Thyroid gland (tissue), 4 donors: ENCODE measurements at regions not wholly inside any gene's neighbourhood (a gene's known extent, or its start where the extent isn't known, plus 50 kb on each side); places are given as distances from the start of the nearest gene placed in this dataset.

ENCODE experiments used
- DNase-seq, 2 donors: peaks; one replicate each; pipeline ENCODE4 v3.0.0-alpha.2; 2019
- H3K27ac ChIP-seq, 3 donors: fragments of 200-600 bp; sonication (generic); 1 replicate in 2 of 3; 2 replicates in 1 of 3; pipeline ENCODE4 v1.5.1; 2016 to 2019; ENCODE audit warnings: mild to moderate bottlenecking in 1 of 3, moderate library complexity in 1 of 3
- H3K27me3 ChIP-seq: fragments of 200-600 bp; sonication (generic); one replicate; pipeline ENCODE4 v1.5.1; 2019
- H3K36me3 ChIP-seq, 2 donors: fragments of 200-600 bp; sonication (generic); one replicate each; pipeline ENCODE4 v1.5.1; 2016 to 2019
- H3K4me1 ChIP-seq, 2 donors: fragments of 200-600 bp; sonication (generic); one replicate each; pipeline ENCODE4 v1.5.1; 2017 to 2019
- H3K4me3 ChIP-seq, 3 donors: fragments of 200-600 bp; sonication (generic); replicated peaks in 1 of 3; 1 replicate in 2 of 3; 2 replicates in 1 of 3; pipeline ENCODE4 v1.5.1; 2016; ENCODE audit warnings: mild to moderate bottlenecking in 1 of 3
- H3K9me3 ChIP-seq: fragments of 200-600 bp; sonication (generic); one replicate; pipeline ENCODE4 v1.5.1; 2017
- POLR2A ChIP-seq, 2 donors: fragments of 450-650 bp; IDR thresholded peaks; one replicate each; pipeline ENCODE4 v1.6.1; 2017; ENCODE audit warnings: antibody characterized with exemption in 2 of 2, mild to moderate bottlenecking in 2 of 2, moderate library complexity in 1 of 2
- WGBS, 2 donors: methylation state at CpG; one replicate each; pipeline ENCODE4 v1.1.5; 2017; 5-methylcytosine and 5-hydroxymethylcytosine counted together
- intact Hi-C: fragments of 100-400 bp; cut with DNase I; formaldehyde crosslinking; loops from one replicate; pipeline ENCODE4 v1.15.1; 2023
- TF ChIP-seq, protein P1 (sequence below), 6 experiments: fragments of 200-600 bp in 3 of 6; fragments of 450-650 bp in 3 of 6; sonication (generic) in 3 of 6; IDR thresholded peaks; one replicate each; pipeline ENCODE4 v1.5.1; 2016 to 2019; ENCODE audit warnings: antibody characterized with exemption in 6 of 6, mild to moderate bottlenecking in 2 of 6, inconsistent platforms in 1 of 6, moderate library complexity in 1 of 6

DNA sequence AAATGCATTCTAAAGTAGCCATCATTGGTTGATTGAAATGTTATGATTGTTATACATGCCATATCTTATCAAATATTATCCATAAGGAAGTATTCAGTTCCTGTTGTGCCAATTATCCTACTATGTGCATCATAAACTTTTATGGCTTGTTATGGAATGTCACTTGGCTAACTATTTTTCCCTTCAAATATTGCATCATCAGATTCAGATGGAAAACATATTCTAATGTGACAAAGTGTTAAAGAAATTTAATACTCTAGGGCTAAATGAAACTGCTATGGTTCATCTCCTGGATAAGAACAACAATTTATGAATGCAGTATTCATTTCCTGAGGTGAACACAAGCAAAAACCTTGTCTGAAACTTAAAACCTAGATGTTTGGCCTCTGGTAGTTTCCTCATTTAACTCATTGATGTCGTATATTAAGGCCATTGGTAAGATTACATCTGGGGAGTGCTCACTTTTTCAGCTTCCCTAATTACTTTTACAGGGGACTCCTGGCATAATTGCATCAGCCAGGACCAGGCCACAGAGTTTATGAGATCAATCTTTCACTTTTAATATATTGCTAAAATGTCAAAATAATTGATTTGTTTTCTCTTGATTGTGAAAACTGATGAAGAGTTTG is 134.9 kb upstream of the CEP162 start:
- WGBS, 2 donors: 54 to 66% methylated on average over 1 of the region's 1 CpG
- Histone ChIP-seq H3K27me3 (no peaks in the 10 kb centered on the region), H3K9me3 (no peaks in the 10 kb centered on the region), H3K27ac (no peak overlapping the region), H3K4me3 (no peak overlapping the region), H3K4me1 (no peaks in the 10 kb centered on the region), H3K36me3 (no peaks in the 10 kb centered on the region)
- intact Hi-C loops: no loop called here
- no peak for DNase-seq
- no peak for TF ChIP-seq POLR2A (IDR thresholded peaks at IDR 0.05)
- TF ChIP-seq, protein P1, sequence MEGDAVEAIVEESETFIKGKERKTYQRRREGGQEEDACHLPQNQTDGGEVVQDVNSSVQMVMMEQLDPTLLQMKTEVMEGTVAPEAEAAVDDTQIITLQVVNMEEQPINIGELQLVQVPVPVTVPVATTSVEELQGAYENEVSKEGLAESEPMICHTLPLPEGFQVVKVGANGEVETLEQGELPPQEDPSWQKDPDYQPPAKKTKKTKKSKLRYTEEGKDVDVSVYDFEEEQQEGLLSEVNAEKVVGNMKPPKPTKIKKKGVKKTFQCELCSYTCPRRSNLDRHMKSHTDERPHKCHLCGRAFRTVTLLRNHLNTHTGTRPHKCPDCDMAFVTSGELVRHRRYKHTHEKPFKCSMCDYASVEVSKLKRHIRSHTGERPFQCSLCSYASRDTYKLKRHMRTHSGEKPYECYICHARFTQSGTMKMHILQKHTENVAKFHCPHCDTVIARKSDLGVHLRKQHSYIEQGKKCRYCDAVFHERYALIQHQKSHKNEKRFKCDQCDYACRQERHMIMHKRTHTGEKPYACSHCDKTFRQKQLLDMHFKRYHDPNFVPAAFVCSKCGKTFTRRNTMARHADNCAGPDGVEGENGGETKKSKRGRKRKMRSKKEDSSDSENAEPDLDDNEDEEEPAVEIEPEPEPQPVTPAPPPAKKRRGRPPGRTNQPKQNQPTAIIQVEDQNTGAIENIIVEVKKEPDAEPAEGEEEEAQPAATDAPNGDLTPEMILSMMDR (IDR thresholded peaks at IDR 0.05): no peak

DNA sequence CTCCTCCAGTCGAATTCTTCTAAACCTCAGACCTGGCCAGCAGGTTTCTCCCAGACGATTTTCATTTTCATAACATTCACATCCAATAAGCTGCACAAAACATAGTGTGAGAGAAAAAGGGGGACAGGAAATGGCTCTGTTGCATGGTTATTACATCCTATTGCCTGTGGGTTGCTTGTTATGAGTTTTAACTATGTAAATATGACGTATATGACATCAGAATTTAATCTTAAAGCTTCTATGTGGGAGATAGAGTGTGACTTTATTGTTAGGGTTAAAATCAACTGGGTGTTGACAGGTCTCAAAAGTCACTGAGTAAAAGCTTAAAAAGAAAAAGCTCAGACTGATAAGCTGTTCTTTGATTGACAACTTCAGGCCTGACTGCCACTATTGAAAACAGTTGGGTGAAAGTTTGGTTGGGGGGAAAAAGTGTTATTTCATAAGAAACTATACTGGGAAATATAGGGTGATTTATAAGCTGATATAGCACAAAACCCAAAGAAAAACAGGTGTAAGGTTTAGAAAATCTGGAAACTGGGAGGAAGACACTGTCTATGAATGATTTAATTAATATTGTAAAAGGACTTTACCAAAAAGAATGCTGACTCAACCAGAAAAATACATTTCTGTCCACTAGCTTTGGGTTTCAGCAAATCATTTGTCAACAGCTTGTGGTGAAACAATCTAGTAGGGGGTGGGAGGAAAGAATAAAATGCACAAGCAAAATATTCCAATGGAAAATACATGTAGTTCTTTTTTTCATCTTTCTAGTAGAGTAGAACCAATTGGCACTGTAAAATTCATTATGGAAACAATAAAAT is 134.1 kb upstream of the CEP162 start:
- no peak overlapping the region for H3K27ac ChIP-seq
- no peaks in the 10 kb centered on the region for H3K9me3 ChIP-seq
- H3K27me3 ChIP-seq: no peaks in the 10 kb centered on the region
- intact Hi-C loops: no loop called here
- TF ChIP-seq, protein P1 (IDR thresholded peaks at IDR 0.05): no peak
- no peak for TF ChIP-seq POLR2A (IDR thresholded peaks at IDR 0.05)
- no peak for DNase-seq
- H3K36me3 ChIP-seq: no peaks in the 10 kb centered on the region
- WGBS, 2 donors: 49 to 51% methylated on average over 3 of the region's 3 CpGs
- H3K4me3 ChIP-seq: no peak overlapping the region
- H3K4me1 ChIP-seq: no peaks in the 10 kb centered on the region

DNA sequence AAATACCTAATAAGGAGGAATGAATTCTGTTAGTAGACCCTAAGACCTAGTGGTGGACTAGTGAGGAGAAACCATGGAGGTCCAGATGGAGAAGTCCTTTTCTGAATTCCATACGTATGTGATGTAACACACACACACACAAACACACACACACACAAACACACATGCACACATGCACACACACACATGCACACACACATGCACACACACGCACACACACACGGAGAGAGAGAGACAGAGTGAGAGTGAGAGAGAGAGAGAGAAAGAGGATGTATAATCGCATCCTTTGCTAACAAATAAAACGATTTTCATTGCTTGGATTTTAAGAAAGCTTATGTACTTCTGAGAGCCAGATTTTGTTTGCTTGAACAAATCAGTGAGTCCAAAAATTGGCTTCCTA is 132.6 kb upstream of the CEP162 start:
- no peak for DNase-seq
- no peaks in the 10 kb centered on the region for H3K9me3 ChIP-seq
- TF ChIP-seq, protein P1 (IDR thresholded peaks at IDR 0.05): no peak
- TF ChIP-seq POLR2A (IDR thresholded peaks at IDR 0.05): no peak
- no peak overlapping the region for H3K4me3 ChIP-seq
- no peaks in the 10 kb centered on the region for H3K4me1 ChIP-seq
- no peaks in the 10 kb centered on the region for H3K27me3 ChIP-seq
- H3K36me3 ChIP-seq: no peaks in the 10 kb centered on the region
- intact Hi-C loops: no loop called here
- WGBS, 2 donors: 89 to 92% methylated on average over 5 of the region's 5 CpGs
- H3K27ac ChIP-seq: no peak overlapping the region

DNA sequence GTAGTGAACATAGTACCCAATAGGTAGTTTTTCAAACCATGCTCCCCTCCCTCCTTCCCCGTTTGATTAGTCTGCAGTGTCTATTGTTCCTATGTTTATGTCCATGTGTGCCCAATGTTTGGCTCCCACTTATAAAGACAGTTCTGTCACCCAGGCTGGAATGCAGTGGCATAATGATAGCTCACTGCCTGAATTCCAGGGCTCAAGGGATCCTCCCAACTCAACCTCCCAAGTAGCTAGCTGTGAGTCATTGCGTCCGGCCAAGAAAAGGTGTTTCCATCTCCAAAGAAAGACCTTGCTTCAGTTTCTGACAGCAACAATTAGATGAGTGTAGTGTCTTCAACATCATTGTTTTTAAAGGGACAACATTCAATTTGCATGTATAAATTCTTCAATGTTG is 131.1 kb upstream of the CEP162 start:
- H3K9me3 ChIP-seq: no peaks in the 10 kb centered on the region
- no peaks in the 10 kb centered on the region for H3K36me3 ChIP-seq
- H3K27ac ChIP-seq: no peak overlapping the region
- no peaks in the 10 kb centered on the region for H3K4me1 ChIP-seq
- no peak overlapping the region for H3K4me3 ChIP-seq
- intact Hi-C loops: no loop called here
- no peaks in the 10 kb centered on the region for H3K27me3 ChIP-seq
- DNase-seq: no peak
- no peak for TF ChIP-seq POLR2A (IDR thresholded peaks at IDR 0.05)
- TF ChIP-seq, protein P1 (IDR thresholded peaks at IDR 0.05): no peak
- WGBS, 2 donors: 90 to 95% methylated on average over 3 of the region's 3 CpGs

DNA sequence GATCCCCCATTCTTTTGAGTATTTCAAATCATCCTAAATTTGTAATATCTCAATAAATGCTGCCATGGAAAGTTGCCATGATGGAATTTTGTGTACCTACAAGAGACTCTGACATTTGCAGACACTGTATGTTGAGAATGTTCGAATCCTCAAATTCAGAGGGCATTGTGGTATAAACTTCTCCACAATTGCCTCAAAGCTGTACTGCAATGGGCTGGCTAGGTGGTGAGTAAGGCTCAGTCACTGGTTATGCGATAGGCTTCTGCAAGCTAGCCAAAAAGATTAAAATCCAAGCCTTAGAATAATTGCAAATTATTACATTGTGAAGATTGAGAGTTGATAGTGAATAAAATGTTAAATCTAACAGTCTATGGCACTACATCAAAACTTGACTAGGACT is 130.2 kb upstream of the CEP162 start:
- Histone ChIP-seq H3K27me3 (no peaks in the 10 kb centered on the region), H3K9me3 (no peaks in the 10 kb centered on the region), H3K27ac (no peak overlapping the region), H3K4me1 (no peaks in the 10 kb centered on the region), H3K4me3 (no peak overlapping the region), H3K36me3 (no peaks in the 10 kb centered on the region)
- TF ChIP-seq, protein P1 (IDR thresholded peaks at IDR 0.05): no peak
- no peak for TF ChIP-seq POLR2A (IDR thresholded peaks at IDR 0.05)
- intact Hi-C loops: no loop called here
- no peak for DNase-seq
- WGBS, 2 donors: 85 to 94% methylated on average over 2 of the region's 2 CpGs
